HG02678 (cell line): ENCODE measurements at regions not wholly inside any gene's neighbourhood (a gene's known extent, or its start where the extent isn't known, plus 50 kb on each side); places are given as distances from the start of the nearest gene placed in this dataset.
"Not testable (repeated sequence)": the region's sequence is repeated elsewhere in the genome, so short reads cannot be mapped to it uniquely, and the experiment has no call there.

ENCODE experiments used
- ATAC-seq: cut with Tn5 transposase; IDR thresholded peaks from one replicate; pipeline ENCODE4 v1.9.1; 2021; ENCODE audit warnings: mild to moderate bottlenecking, moderate library complexity; ENCODE audit not compliant: unreplicated experiment

GRCh38 chr2:187862715-187863114, 308.5 kb upstream of the TFPI start:
- ATAC-seq, result no peak

DNA sequence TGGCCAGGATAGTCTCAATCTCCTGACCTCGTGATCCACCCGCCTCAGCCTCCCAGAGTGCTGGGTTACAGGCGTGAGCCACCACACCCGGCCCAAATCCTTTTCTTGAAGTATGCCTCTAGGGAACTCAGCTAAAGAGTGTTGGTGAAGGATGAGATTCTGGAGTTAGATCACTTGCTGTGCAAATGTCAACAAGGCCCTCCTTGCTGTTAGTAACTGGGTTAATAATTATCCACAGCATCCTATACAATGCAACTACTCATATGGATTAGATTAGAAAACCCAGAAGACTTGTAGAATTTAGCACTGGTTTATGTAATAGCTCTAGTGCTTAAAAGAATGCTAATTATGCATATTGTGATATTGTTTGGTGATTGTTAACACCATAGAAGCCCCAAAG, 310.8 kb upstream of the TFPI start:
- ATAC-seq, result no peak

DNA sequence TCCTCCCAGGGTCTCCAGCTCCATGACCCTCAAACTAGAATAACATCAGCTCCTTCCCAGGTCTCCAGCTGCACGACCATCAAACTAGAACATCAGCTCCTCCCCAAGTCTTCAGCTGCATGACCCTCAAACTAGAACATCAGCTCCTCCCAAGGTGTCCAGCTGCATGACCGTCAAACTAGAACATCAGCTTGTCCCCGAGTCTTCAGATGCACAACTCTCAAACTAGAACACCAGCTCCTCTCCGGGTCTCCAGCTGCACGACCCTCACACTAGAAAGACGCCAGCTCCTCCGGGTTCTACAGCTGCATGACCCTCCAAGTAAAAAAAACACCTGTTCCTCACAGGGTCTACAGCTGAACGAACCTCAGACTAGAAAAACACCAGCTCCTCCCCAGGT, 312.9 kb upstream of the TFPI start:
- no peak for ATAC-seq

DNA sequence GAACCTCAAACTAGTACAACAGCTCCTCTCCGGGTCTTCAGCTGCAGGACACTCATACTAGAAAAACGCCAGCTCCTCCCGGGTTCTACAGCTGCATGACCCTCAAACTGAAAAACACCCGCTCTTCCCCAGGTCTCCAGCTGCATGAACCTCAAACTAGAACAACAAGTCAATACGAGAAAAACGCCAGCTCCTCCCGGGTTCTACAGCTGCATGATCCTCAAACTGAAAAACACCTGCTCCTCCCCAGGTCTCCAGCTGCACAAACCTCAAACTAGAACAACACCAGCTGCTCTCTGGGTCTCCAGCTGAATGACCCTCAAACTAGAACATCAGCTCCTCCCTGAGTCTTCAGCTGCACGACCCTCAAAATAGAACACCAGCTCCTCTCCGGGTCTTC, 315.0 kb upstream of the TFPI start:
- no peak for ATAC-seq

DNA sequence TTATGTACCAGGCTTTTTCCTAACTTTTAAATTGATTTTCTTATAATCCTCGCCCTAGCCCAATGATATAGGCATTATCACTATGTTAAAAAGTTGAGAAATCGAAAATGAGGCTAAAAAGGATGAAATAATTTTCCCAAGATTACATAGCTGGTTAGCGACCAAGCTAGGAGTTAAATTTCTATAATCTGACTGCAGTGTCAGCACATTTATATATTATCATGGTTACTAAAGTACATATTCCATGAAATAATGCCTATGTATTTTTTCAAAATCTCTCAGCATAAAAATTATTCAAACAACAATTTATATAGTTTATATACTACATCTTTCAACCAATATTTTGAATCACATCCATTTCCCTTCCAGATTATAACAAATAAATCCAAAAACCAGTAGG, 317.3 kb upstream of the TFPI start:
- no peak for ATAC-seq

- ATAC-seq, result no peak
Measured at GRCh38 chr2:187873132-187873531, 318.9 kb upstream of the TFPI start.

- ATAC-seq, result no peak
Measured at GRCh38 chr2:187874786-187875185, 320.6 kb upstream of the TFPI start.

- no peak for ATAC-seq
Measured at GRCh38 chr2:187875261-187876141, 321.3 kb upstream of the TFPI start.

DNA sequence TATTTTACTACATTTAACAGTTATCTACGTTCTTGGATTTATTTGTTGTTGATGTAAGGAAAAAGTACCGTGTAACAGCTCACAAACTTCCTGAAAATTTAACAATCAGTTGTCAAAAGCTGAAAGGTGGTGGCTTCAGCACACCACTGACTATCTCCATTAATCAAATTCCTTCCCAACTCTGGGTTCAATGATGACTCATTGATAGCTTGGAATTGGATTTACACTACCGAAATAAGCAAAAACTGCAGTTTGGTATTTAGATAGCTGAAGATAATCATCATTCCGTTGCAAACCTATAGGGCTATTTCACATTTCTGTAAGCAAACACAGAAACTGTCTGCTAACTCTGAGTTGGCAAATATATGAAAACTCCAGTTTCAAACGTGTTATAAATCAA, 322.3 kb upstream of the TFPI start:
- no peak for ATAC-seq

GRCh38 chr2:187877391-187877790, 323.2 kb upstream of the TFPI start:
- ATAC-seq, result no peak

- no peak for ATAC-seq
Measured at GRCh38 chr2:187878112-187878511, 323.9 kb upstream of the TFPI start.

DNA sequence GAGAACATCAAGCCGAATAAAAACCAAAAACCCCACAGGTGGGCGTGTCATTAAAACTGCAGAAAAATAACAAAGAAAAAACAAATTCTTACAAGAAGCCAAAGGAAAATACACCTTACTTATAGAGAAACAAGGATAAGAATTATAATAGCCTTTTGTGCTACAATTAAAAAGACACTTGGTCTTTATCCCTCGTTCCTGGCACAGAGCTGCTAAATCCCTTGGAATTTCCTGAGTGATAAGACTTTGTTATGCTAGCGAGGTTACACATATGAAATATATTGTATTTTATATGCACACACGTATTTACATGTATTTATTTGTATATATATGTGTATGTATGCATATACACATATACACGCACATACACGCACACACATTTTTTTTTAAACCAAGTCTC, 325.3 kb upstream of the TFPI start:
- no peak for ATAC-seq

DNA sequence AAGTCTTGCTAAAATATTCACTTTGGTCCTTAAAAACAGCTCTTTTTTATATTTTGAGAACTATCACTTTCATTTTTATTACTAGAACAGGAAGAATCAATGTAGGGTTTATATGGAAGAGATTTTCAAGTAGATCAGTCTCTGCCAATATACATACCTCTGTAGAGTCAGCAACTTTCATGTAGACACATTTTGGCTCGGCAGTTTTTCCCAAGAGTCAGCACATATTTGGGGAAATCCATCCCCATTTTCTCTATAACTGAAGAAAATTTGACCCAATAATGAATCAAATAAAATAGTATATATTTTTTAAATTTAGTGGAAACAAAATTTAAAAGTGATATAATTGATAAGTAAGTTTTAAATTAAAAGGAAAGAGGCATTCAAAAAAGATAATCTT, 329.8 kb upstream of the TFPI start:
- ATAC-seq, result no peak

DNA sequence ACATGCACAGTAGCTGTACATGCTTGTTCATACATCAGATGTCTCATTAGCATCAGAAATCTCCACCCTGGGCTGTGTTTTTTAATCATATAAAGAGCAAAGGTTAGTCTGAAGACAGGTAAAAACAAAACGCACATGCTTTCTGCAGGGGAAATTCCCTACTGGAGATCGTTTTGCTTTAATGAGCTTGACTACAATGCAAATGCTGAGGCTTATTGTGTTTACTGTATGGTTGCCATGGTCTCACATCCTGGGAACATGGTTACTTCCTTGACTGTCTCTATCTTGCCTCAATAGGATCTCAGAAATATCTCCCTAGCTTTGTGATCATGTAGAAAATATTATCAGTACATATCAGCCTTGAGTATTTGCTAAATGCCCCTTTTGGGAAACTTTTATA, 336.5 kb upstream of the TFPI start:
- no peak for ATAC-seq

GRCh38 chr2:187900021-187900420, 345.8 kb upstream of the TFPI start:
- no peak for ATAC-seq

DNA sequence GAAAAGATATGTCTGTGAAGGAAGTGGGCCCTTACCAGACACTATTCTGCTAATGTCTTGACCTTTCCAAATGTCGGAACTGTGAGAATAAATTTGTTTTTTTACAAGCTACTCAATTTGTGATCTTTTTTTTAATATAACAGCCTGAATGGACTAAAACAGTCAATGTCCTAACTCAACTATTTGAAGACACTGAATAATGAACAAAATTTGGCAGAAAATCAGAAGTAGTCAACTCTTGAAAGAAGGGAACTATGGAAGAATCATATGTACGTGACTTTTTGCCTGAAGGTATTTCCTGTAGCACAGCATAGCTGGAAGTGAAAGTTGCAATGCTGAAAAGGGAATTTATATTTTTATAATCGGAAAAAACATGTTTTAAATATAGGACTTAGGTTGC, 351.8 kb upstream of the TFPI start:
- ATAC-seq, result no peak

DNA sequence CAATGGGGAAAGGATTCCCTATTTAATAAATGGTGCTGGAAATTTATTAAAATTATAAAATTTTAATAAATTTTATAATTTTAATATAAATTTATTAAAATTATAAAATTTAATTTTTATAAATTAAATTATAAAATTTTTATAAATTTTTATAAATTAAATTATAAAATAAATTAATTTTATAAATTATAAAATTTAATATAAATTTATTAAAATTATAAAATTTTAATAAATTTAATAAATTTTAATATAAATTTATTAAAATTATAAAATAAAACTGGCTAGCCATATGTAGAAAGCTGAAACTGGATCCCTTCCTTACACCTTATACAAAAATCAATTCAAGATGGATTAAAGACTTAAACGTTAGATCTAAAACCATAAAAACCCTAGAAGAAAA, 356.7 kb upstream of the TFPI start:
- not testable (repeated sequence) for ATAC-seq

- no peak for ATAC-seq
Measured at GRCh38 chr2:187912950-187913349, 358.7 kb upstream of the TFPI start.

- no peak for ATAC-seq
Measured at GRCh38 chr2:187915810-187916209, 361.6 kb upstream of the TFPI start.

DNA sequence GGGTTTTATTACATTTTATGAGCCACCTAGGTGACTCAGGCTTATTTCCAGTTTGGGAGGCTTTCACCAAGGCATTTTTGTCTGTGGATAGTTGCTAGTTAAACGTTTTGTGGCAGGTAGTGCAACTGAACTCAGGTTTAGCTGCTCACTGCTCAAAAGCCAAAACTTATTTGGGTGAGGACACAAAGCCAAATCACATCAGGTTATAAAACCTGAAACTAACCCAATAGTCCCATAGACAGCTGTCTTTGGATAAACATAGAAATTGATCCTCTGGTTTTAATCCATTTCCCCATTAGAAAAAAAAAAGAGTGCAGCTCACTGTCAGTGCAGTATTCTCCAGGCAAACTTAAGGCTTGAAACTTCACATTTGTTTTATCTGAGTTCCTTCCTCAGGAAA, 362.6 kb upstream of the TFPI start:
- ATAC-seq, result no peak

- ATAC-seq, result no peak
Measured at GRCh38 chr2:187917535-187917934, 363.3 kb upstream of the TFPI start.

DNA sequence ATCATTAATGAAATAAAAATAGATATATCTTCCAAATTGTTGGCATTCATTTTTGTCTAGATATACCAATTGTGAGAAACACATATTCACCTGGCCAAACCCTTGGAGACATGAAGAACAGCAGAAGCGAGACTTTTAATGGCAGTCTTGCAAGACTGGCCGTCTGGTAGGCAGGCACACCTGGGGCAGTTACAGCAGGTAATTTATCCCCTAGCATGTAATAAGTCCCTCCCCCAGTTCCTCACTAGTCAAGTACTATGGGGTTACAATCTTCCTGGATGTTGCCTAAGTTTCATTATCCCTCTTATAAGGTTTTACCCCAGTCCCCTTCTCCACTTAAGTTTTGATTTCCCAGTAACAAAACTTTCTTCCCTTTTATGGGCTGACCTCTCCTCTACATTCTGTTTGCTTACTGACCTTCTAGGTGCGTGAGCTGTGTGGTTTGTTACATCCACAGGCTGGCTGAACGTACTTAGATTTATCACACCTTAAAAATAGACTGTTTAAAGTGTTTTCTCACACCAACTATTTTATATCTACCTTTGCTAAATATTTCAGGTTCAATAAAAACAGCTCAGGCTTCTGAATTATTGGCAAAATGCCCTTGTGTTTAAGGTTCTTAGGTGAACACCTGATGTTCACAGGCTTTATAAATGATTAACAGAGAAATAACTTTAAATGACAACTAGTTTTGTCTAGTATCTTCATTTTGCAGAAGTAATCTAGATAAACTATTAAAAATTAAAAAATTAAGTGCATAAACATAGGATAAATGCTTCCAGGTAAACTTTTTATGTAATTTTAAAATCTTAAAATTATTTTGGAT, 365.0 kb upstream of the TFPI start:
- ATAC-seq, result no peak
